K562 (cell line): ENCODE measurements at regions not wholly inside any gene's neighbourhood (a gene's known extent, or its start where the extent isn't known, plus 50 kb on each side); places are given as distances from the start of the nearest gene placed in this dataset.

ENCODE experiments used
- CREM ChIP-seq: IDR thresholded peaks from 2 replicates; pipeline ENCODE4 v1.6.1; 2014; ENCODE audit warnings: antibody characterized with exemption, low read depth
- EP300 ChIP-seq: IDR thresholded peaks from 2 replicates; pipeline ENCODE4 v1.6.1; 2012; ENCODE audit warnings: low read length, improper control_type of control experiment
- ESRRB ChIP-seq: fragments of 250-450 bp; sonication (Bioruptor Pico); IDR thresholded peaks from 2 replicates; pipeline ENCODE4 v1.5.0; 2020; ENCODE audit warnings: mild to moderate bottlenecking, moderate library complexity, borderline replicate concordance
- HMG20A ChIP-seq: fragments of 450-650 bp; formaldehyde crosslinking; conservative IDR thresholded peaks from 2 replicates; pipeline ENCODE4 v1.4.0; 2020; ENCODE audit warnings: mild to moderate bottlenecking, mixed read lengths
- HMG20B ChIP-seq: fragments of 250-450 bp; sonication (Bioruptor Pico); IDR thresholded peaks from 2 replicates; pipeline ENCODE4 v1.5.0; 2021; ENCODE audit warnings: mild to moderate bottlenecking
- HNRNPL ChIP-seq: fragments of 200-400 bp; formaldehyde crosslinking; IDR thresholded peaks from 2 replicates; pipeline ENCODE4 v1.6.1; 2017; ENCODE audit warnings: low read depth, mild to moderate bottlenecking, low read length
- IFI16 ChIP-seq: fragments of 250-450 bp; sonication (Bioruptor Pico); IDR thresholded peaks from 2 replicates; pipeline ENCODE4 v2.1.2; 2022; ENCODE audit warnings: mild to moderate bottlenecking, inconsistent platforms
- KLF16 ChIP-seq: IDR thresholded peaks from 2 replicates; pipeline ENCODE4 v1.6.1; 2016; ENCODE audit warnings: antibody characterized with exemption
- NR2C2 ChIP-seq, 2 experiments: fragments of 200-800 bp in 1 of 2; sonication (Bioruptor generic) in 1 of 2; sonication (generic) in 1 of 2; formaldehyde crosslinking in 1 of 2; IDR thresholded peaks; 2 replicates each; pipeline versions ENCODE4 v1.6.1 to v1.8.0; 2016 to 2022; ENCODE audit warnings: mild to moderate bottlenecking in 1 of 2, missing compliant biosample characterization in 1 of 2, missing genetic modification characterization in 1 of 2, missing genetic modification reagents in 1 of 2
- PCBP1 ChIP-seq: fragments of 200-400 bp; formaldehyde crosslinking; IDR thresholded peaks from 2 replicates; pipeline ENCODE4 v1.6.1; 2018; ENCODE audit warnings: mild to moderate bottlenecking, low read depth, low read length; ENCODE audit not compliant: poor library complexity, severe bottlenecking
- PCBP2 ChIP-seq: fragments of 200-400 bp; formaldehyde crosslinking; IDR thresholded peaks from 2 replicates; pipeline ENCODE4 v1.6.1; 2018; ENCODE audit warnings: low read length, low read depth, mild to moderate bottlenecking, moderate library complexity; ENCODE audit not compliant: poor library complexity, severe bottlenecking
- RB1 ChIP-seq: fragments of 450-650 bp; IDR thresholded peaks from 2 replicates; pipeline ENCODE4 v1.6.1; 2017; ENCODE audit warnings: low read depth, mild to moderate bottlenecking
- SMC3 ChIP-seq: conservative IDR thresholded peaks from 2 replicates; pipeline ENCODE4 v1.6.1; 2011; ENCODE audit warnings: low read depth, low read length, improper control_type of control experiment; ENCODE audit not compliant: insufficient read depth
- SRSF9 ChIP-seq: fragments of 200-400 bp; formaldehyde crosslinking; IDR thresholded peaks from 2 replicates; pipeline ENCODE4 v1.6.1; 2017; ENCODE audit warnings: low read depth, low read length, borderline replicate concordance
- U2AF2 ChIP-seq: fragments of 200-400 bp; formaldehyde crosslinking; optimal IDR thresholded peaks from 2 replicates; pipeline ENCODE3; 2017; ENCODE audit warnings: low read depth, mild to moderate bottlenecking, low read length
- ZNF384 ChIP-seq: IDR thresholded peaks from 2 replicates; pipeline ENCODE4 v1.6.1; 2012; ENCODE audit warnings: low read depth, low read length, improper control_type of control experiment
- TF ChIP-seq, protein P1 (sequence below): IDR thresholded peaks from 2 replicates; pipeline ENCODE4 v1.6.1; 2014; ENCODE audit warnings: antibody characterized with exemption
- TF ChIP-seq, protein P2 (sequence below), 2 experiments: IDR thresholded peaks; 2 replicates each; pipeline ENCODE4 v1.6.1; 2012; ENCODE audit warnings: improper control_type of control experiment in 2 of 2, low read depth in 2 of 2, low read length in 2 of 2, borderline replicate concordance in 1 of 2
- TF ChIP-seq, protein P3 (sequence below): fragments of 200-800 bp; sonication (Bioruptor generic); IDR thresholded peaks from 2 replicates; pipeline ENCODE4 v1.6.1; 2017; ENCODE audit warnings: missing genetic modification characterization, missing compliant biosample characterization
- TF ChIP-seq, protein P4 (sequence below): fragments of 450-650 bp; formaldehyde crosslinking; IDR thresholded peaks from 2 replicates; pipeline ENCODE4 v1.4.0; 2020; ENCODE audit warnings: mild to moderate bottlenecking, moderate library complexity

DNA sequence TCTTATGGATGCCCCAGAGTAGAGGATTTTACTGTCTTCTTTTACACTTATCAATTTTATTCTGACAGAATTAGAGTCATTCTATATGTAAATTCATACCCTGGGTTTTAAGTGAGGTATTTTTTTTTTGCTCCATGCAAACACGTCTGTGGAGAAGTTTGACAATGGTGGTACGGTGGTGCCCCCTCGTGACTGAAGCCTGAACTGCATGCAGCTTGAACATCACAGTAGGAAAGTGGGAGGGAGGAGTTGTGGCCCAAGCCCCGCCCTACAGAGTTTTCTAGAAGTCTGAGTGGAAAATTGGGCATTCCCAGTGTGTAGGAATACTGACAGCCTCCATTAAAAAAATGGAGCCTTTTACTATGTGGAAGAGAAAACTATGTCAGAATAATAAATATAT is 73.3 kb upstream of the RAB40AL start (continued):
- no peak for TF ChIP-seq NR2C2 (CRISPR knock-in tag; IDR thresholded peaks at IDR 0.05)
- TF ChIP-seq NR2C2 (tag; IDR thresholded peaks at IDR 0.05) = no peak
- TF ChIP-seq KLF16 = 0 out of 2 replicates have a peak, but pooled peaks have one; percentile 28
- TF ChIP-seq, protein P1, sequence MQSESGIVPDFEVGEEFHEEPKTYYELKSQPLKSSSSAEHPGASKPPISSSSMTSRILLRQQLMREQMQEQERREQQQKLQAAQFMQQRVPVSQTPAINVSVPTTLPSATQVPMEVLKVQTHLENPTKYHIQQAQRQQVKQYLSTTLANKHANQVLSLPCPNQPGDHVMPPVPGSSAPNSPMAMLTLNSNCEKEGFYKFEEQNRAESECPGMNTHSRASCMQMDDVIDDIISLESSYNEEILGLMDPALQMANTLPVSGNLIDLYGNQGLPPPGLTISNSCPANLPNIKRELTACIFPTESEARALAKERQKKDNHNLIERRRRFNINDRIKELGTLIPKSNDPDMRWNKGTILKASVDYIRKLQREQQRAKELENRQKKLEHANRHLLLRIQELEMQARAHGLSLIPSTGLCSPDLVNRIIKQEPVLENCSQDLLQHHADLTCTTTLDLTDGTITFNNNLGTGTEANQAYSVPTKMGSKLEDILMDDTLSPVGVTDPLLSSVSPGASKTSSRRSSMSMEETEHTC = no peak
- TF ChIP-seq SRSF9 = no peak
- TF ChIP-seq HMG20A (CRISPR knock-in tag) = no peak
- TF ChIP-seq EP300 = no peak
- peak; percentile 45 for TF ChIP-seq SMC3
- no peak for TF ChIP-seq PCBP1
- TF ChIP-seq, protein P2, sequence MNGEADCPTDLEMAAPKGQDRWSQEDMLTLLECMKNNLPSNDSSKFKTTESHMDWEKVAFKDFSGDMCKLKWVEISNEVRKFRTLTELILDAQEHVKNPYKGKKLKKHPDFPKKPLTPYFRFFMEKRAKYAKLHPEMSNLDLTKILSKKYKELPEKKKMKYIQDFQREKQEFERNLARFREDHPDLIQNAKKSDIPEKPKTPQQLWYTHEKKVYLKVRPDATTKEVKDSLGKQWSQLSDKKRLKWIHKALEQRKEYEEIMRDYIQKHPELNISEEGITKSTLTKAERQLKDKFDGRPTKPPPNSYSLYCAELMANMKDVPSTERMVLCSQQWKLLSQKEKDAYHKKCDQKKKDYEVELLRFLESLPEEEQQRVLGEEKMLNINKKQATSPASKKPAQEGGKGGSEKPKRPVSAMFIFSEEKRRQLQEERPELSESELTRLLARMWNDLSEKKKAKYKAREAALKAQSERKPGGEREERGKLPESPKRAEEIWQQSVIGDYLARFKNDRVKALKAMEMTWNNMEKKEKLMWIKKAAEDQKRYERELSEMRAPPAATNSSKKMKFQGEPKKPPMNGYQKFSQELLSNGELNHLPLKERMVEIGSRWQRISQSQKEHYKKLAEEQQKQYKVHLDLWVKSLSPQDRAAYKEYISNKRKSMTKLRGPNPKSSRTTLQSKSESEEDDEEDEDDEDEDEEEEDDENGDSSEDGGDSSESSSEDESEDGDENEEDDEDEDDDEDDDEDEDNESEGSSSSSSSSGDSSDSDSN (IDR thresholded peaks at IDR 0.05; ENCODE audit: borderline replicate concordance in 1 of 2, low read depth in 2 of 2, low read length in 2 of 2) = no peak
- TF ChIP-seq, protein P3, sequence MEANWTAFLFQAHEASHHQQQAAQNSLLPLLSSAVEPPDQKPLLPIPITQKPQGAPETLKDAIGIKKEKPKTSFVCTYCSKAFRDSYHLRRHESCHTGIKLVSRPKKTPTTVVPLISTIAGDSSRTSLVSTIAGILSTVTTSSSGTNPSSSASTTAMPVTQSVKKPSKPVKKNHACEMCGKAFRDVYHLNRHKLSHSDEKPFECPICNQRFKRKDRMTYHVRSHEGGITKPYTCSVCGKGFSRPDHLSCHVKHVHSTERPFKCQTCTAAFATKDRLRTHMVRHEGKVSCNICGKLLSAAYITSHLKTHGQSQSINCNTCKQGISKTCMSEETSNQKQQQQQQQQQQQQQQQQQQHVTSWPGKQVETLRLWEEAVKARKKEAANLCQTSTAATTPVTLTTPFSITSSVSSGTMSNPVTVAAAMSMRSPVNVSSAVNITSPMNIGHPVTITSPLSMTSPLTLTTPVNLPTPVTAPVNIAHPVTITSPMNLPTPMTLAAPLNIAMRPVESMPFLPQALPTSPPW (CRISPR knock-in tag) = peak; percentile 38; the same call in 1 of the 2 replicates
- TF ChIP-seq PCBP2 = no peak
- TF ChIP-seq RB1 = peak; percentile 39; the same call in 1 of the 2 replicates
- TF ChIP-seq ZNF384 = peak; percentile 85
- no peak for TF ChIP-seq U2AF2
- TF ChIP-seq, protein P4, sequence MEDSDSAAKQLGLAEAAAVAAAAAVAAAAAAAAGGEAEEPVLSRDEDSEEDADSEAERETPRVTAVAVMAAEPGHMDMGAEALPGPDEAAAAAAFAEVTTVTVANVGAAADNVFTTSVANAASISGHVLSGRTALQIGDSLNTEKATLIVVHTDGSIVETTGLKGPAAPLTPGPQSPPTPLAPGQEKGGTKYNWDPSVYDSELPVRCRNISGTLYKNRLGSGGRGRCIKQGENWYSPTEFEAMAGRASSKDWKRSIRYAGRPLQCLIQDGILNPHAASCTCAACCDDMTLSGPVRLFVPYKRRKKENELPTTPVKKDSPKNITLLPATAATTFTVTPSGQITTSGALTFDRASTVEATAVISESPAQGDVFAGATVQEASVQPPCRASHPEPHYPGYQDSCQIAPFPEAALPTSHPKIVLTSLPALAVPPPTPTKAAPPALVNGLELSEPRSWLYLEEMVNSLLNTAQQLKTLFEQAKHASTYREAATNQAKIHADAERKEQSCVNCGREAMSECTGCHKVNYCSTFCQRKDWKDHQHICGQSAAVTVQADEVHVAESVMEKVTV (CRISPR knock-in tag) = peak; percentile 67
- TF ChIP-seq ESRRB (CRISPR knock-in tag) = no peak
- no peak for TF ChIP-seq IFI16 (CRISPR knock-in tag)
- TF ChIP-seq CREM = 0 out of 2 replicates have a peak, but pooled peaks have one; percentile 33
- TF ChIP-seq HNRNPL = no peak
- no peak for TF ChIP-seq HMG20B (CRISPR knock-in tag)
